ENCODE measurements at regions not wholly inside any gene's neighbourhood (a gene's known extent, or its start where the extent isn't known, plus 50 kb on each side); places are given as distances from the start of the nearest gene placed in this dataset.
"Not testable (repeated sequence)": the region's sequence is repeated elsewhere in the genome, so short reads cannot be mapped to it uniquely, and the experiment has no call there.

- not testable (repeated sequence) for H3K9me3 Mint-ChIP-seq
These were observed 2408.6 kb downstream of the ARAP2 start for GRCh38 chr4:33835764-33836163.

GRCh38 chr4:33837043-33837838 is 2407.1 kb downstream of the ARAP2 start:
- no peaks in the 10 kb centered on the region for H3K4me1 Mint-ChIP-seq (ENCODE audit: low read depth)
- no peaks in the 10 kb centered on the region for H3K27me3 Mint-ChIP-seq
- intact Hi-C loops (cut with micrococcal nuclease): no loop called here
- H3K9me3 Mint-ChIP-seq: peaks cover 6% of the 10 kb centered on the region
- H3K36me3 Mint-ChIP-seq (ENCODE audit: low read depth): no peaks in the 10 kb centered on the region
- no peak overlapping the region for H3K4me3 Mint-ChIP-seq
- no peak overlapping the region for H3K27ac Mint-ChIP-seq

More at GRCh38 chr4:33835764-33836163, 2408.6 kb downstream of the ARAP2 start:
- H3K27ac Mint-ChIP-seq; H3K36me3 Mint-ChIP-seq (ENCODE audit: low read depth); intact Hi-C loops (cut with micrococcal nuclease); H3K4me3 Mint-ChIP-seq; H3K27me3 Mint-ChIP-seq; H3K4me1 Mint-ChIP-seq (ENCODE audit: low read depth): not testable (repeated sequence)

- Mint-ChIP-seq H3K27ac (no peak overlapping the region), H3K27me3 (no peaks in the 10 kb centered on the region), H3K4me3 (no peak overlapping the region), H3K36me3 (ENCODE audit: low read depth) (no peaks in the 10 kb centered on the region), H3K9me3 (peaks cover 17% of the 10 kb centered on the region), H3K4me1 (ENCODE audit: low read depth) (no peaks in the 10 kb centered on the region)
- intact Hi-C loops (cut with micrococcal nuclease): no loop called here
These were observed 2403.2 kb downstream of the ARAP2 start for GRCh38 chr4:33841120-33841519.

GRCh38 chr4:33850371-33850902 is 2393.9 kb downstream of the ARAP2 start:
- no peaks in the 10 kb centered on the region for H3K36me3 Mint-ChIP-seq (ENCODE audit: low read depth)
- H3K4me3 Mint-ChIP-seq: no peak overlapping the region
- intact Hi-C loops (cut with micrococcal nuclease): no loop called here
- no peaks in the 10 kb centered on the region for H3K27me3 Mint-ChIP-seq
- no peak overlapping the region for H3K27ac Mint-ChIP-seq
- peaks cover 37% of the 10 kb centered on the region for H3K9me3 Mint-ChIP-seq
- no peaks in the 10 kb centered on the region for H3K4me1 Mint-ChIP-seq (ENCODE audit: low read depth)

- intact Hi-C loops (cut with micrococcal nuclease); H3K36me3 Mint-ChIP-seq (ENCODE audit: low read depth); H3K4me1 Mint-ChIP-seq (ENCODE audit: low read depth); H3K27ac Mint-ChIP-seq; H3K27me3 Mint-ChIP-seq; H3K4me3 Mint-ChIP-seq: not testable (repeated sequence)
- peaks cover 13% of the 10 kb centered on the region for H3K9me3 Mint-ChIP-seq
These were observed 2390.6 kb downstream of the ARAP2 start for GRCh38 chr4:33853670-33854069.

- H3K36me3 Mint-ChIP-seq (ENCODE audit: low read depth): no peaks in the 10 kb centered on the region
- no peak overlapping the region for H3K27ac Mint-ChIP-seq
These were observed 2379.9 kb downstream of the ARAP2 start for GRCh38 chr4:33864290-33864859.

GRCh38 chr4:33873791-33874190 is 2370.5 kb downstream of the ARAP2 start:
- Mint-ChIP-seq H3K27me3 (no peaks in the 10 kb centered on the region), H3K27ac (no peak overlapping the region), H3K9me3 (peaks cover 21% of the 10 kb centered on the region), H3K4me3 (no peak overlapping the region), H3K4me1 (ENCODE audit: low read depth) (no peaks in the 10 kb centered on the region), H3K36me3 (ENCODE audit: low read depth) (no peaks in the 10 kb centered on the region)
- intact Hi-C loops (cut with micrococcal nuclease): no loop called here

More at GRCh38 chr4:33864290-33864859, 2379.9 kb downstream of the ARAP2 start:
- Mint-ChIP-seq H3K4me3 (no peak overlapping the region), H3K4me1 (ENCODE audit: low read depth) (no peaks in the 10 kb centered on the region), H3K9me3 (peaks cover 29% of the 10 kb centered on the region), H3K27me3 (no peaks in the 10 kb centered on the region)
- intact Hi-C loops (cut with micrococcal nuclease): no loop called here

GRCh38 chr4:33878710-33879109 is 2365.6 kb downstream of the ARAP2 start:
- H3K4me3 Mint-ChIP-seq: no peak overlapping the region
- H3K9me3 Mint-ChIP-seq: peaks cover 5% of the 10 kb centered on the region
- intact Hi-C loops (cut with micrococcal nuclease): no loop called here
- no peaks in the 10 kb centered on the region for H3K27me3 Mint-ChIP-seq
- H3K36me3 Mint-ChIP-seq (ENCODE audit: low read depth): no peaks in the 10 kb centered on the region
- no peak overlapping the region for H3K27ac Mint-ChIP-seq
- no peaks in the 10 kb centered on the region for H3K4me1 Mint-ChIP-seq (ENCODE audit: low read depth)

- intact Hi-C loops (cut with micrococcal nuclease): no loop called here
- Mint-ChIP-seq H3K27ac (no peak overlapping the region), H3K4me3 (no peak overlapping the region), H3K4me1 (ENCODE audit: low read depth) (no peaks in the 10 kb centered on the region), H3K9me3 (no peaks in the 10 kb centered on the region), H3K27me3 (no peaks in the 10 kb centered on the region), H3K36me3 (ENCODE audit: low read depth) (no peaks in the 10 kb centered on the region)
These were observed 2363.1 kb downstream of the ARAP2 start for GRCh38 chr4:33881176-33881575.

GRCh38 chr4:33882246-33882990 is 2361.9 kb downstream of the ARAP2 start:
- Mint-ChIP-seq H3K9me3 (no peaks in the 10 kb centered on the region), H3K4me3 (no peak overlapping the region), H3K27me3 (no peaks in the 10 kb centered on the region), H3K27ac (no peak overlapping the region), H3K36me3 (ENCODE audit: low read depth) (no peaks in the 10 kb centered on the region), H3K4me1 (ENCODE audit: low read depth) (no peaks in the 10 kb centered on the region)
- intact Hi-C loops (cut with micrococcal nuclease): no loop called here

- no peak overlapping the region for H3K27ac Mint-ChIP-seq
- no peaks in the 10 kb centered on the region for H3K27me3 Mint-ChIP-seq
- H3K9me3 Mint-ChIP-seq: no peaks in the 10 kb centered on the region
- intact Hi-C loops (cut with micrococcal nuclease): no loop called here
- no peaks in the 10 kb centered on the region for H3K4me1 Mint-ChIP-seq (ENCODE audit: low read depth)
- no peak overlapping the region for H3K4me3 Mint-ChIP-seq
- H3K36me3 Mint-ChIP-seq (ENCODE audit: low read depth): no peaks in the 10 kb centered on the region
These were observed 2361.2 kb downstream of the ARAP2 start for GRCh38 chr4:33883111-33883510.

- Mint-ChIP-seq H3K36me3 (ENCODE audit: low read depth) (no peaks in the 10 kb centered on the region), H3K27me3 (no peaks in the 10 kb centered on the region), H3K9me3 (no peaks in the 10 kb centered on the region), H3K4me3 (no peak overlapping the region), H3K4me1 (ENCODE audit: low read depth) (no peaks in the 10 kb centered on the region), H3K27ac (no peak overlapping the region)
- intact Hi-C loops (cut with micrococcal nuclease): no loop called here
These were observed 2358.0 kb downstream of the ARAP2 start for GRCh38 chr4:33886356-33886755.

- no peaks in the 10 kb centered on the region for H3K36me3 Mint-ChIP-seq (ENCODE audit: low read depth)
- no peaks in the 10 kb centered on the region for H3K4me1 Mint-ChIP-seq (ENCODE audit: low read depth)
- no peak overlapping the region for H3K27ac Mint-ChIP-seq
- intact Hi-C loops (cut with micrococcal nuclease): no loop called here
- no peaks in the 10 kb centered on the region for H3K27me3 Mint-ChIP-seq
- H3K4me3 Mint-ChIP-seq: no peak overlapping the region
- peaks cover 6% of the 10 kb centered on the region for H3K9me3 Mint-ChIP-seq
These were observed 2353.5 kb downstream of the ARAP2 start for GRCh38 chr4:33890841-33891240.

- H3K4me1 Mint-ChIP-seq (ENCODE audit: low read depth): no peaks in the 10 kb centered on the region
- H3K4me3 Mint-ChIP-seq: no peak overlapping the region
- intact Hi-C loops (cut with micrococcal nuclease): no loop called here
- peaks cover 9% of the 10 kb centered on the region for H3K9me3 Mint-ChIP-seq
- no peaks in the 10 kb centered on the region for H3K27me3 Mint-ChIP-seq
- H3K27ac Mint-ChIP-seq: no peak overlapping the region
- no peaks in the 10 kb centered on the region for H3K36me3 Mint-ChIP-seq (ENCODE audit: low read depth)
These were observed 2332.4 kb downstream of the ARAP2 start for GRCh38 chr4:33911959-33912358.
